ENCODE measurements at regions not wholly inside any gene's neighbourhood (a gene's known extent, or its start where the extent isn't known, plus 50 kb on each side); places are given as distances from the start of the nearest gene placed in this dataset.
"Not testable (repeated sequence)": the region's sequence is repeated elsewhere in the genome, so short reads cannot be mapped to it uniquely, and the experiment has no call there.

- no peak for TF ChIP-seq ZBTB44 (tag by site-specific recombination; IDR thresholded peaks at IDR 0.05)
- no peak for TF ChIP-seq ZNF140 (tag by site-specific recombination; IDR thresholded peaks at IDR 0.05)
- no peak for TF ChIP-seq ZNF138 (tag by site-specific recombination; IDR thresholded peaks at IDR 0.05; ENCODE audit: borderline replicate concordance)
Observed at GRCh38 chr21:13827201-13827600, 217.6 kb downstream of the POTED start (continued).

- CTCF ChIA-PET; H3K9me3 ChIP-seq (ENCODE audit: control insufficient read depth, insufficient read depth, low read depth, low read length): not testable (repeated sequence)
Observed at GRCh38 chr21:13826511-13826910, 216.9 kb downstream of the POTED start.

GRCh38 chr21:13825218-13825778, 215.7 kb downstream of the POTED start:
- H3K9me3 ChIP-seq (ENCODE audit: control insufficient read depth, insufficient read depth, low read depth, low read length); CTCF ChIA-PET; POLR2A ChIA-PET; H3K36me3 ChIP-seq (ENCODE audit: control insufficient read depth in 2 of 2, insufficient read depth in 1 of 2, low read length in 2 of 2); H3K4me1 ChIP-seq (ENCODE audit: control insufficient read depth, insufficient read depth, low read length); H3K27ac ChIP-seq (ENCODE audit: extremely low read depth, low read depth, low read length); H3K4me3 ChIP-seq (ENCODE audit: low read depth, low read length): not testable (repeated sequence)

More at GRCh38 chr21:13826511-13826910, 216.9 kb downstream of the POTED start:
- H3K36me3 ChIP-seq (ENCODE audit: control insufficient read depth in 2 of 2, insufficient read depth in 1 of 2, low read length in 2 of 2); H3K4me1 ChIP-seq (ENCODE audit: control insufficient read depth, insufficient read depth, low read length); H3K4me3 ChIP-seq (ENCODE audit: low read depth, low read length); H3K27ac ChIP-seq (ENCODE audit: extremely low read depth, low read depth, low read length); POLR2A ChIA-PET: not testable (repeated sequence)

- H3K36me3 ChIP-seq (ENCODE audit: control insufficient read depth in 2 of 2, insufficient read depth in 1 of 2, low read length in 2 of 2); POLR2A ChIA-PET; H3K27ac ChIP-seq (ENCODE audit: extremely low read depth, low read depth, low read length); H3K9me3 ChIP-seq (ENCODE audit: control insufficient read depth, insufficient read depth, low read depth, low read length); H3K4me3 ChIP-seq (ENCODE audit: low read depth, low read length); H3K4me1 ChIP-seq (ENCODE audit: control insufficient read depth, insufficient read depth, low read length); CTCF ChIA-PET: not testable (repeated sequence)
Observed at GRCh38 chr21:13820286-13820685, 210.7 kb downstream of the POTED start.

- H3K36me3 ChIP-seq (ENCODE audit: control insufficient read depth in 2 of 2, insufficient read depth in 1 of 2, low read length in 2 of 2); H3K4me3 ChIP-seq (ENCODE audit: low read depth, low read length); CTCF ChIA-PET; H3K27ac ChIP-seq (ENCODE audit: extremely low read depth, low read depth, low read length); H3K9me3 ChIP-seq (ENCODE audit: control insufficient read depth, insufficient read depth, low read depth, low read length); H3K4me1 ChIP-seq (ENCODE audit: control insufficient read depth, insufficient read depth, low read length); POLR2A ChIA-PET: not testable (repeated sequence)
Observed at GRCh38 chr21:13812191-13812590, 202.6 kb downstream of the POTED start.

- H3K4me1 ChIP-seq (ENCODE audit: control insufficient read depth, insufficient read depth, low read length); CTCF ChIA-PET; H3K4me3 ChIP-seq (ENCODE audit: low read depth, low read length); H3K36me3 ChIP-seq (ENCODE audit: control insufficient read depth in 2 of 2, insufficient read depth in 1 of 2, low read length in 2 of 2); POLR2A ChIA-PET; H3K27ac ChIP-seq (ENCODE audit: extremely low read depth, low read depth, low read length); H3K9me3 ChIP-seq (ENCODE audit: control insufficient read depth, insufficient read depth, low read depth, low read length): not testable (repeated sequence)
Observed at GRCh38 chr21:13810559-13810958, 201.0 kb downstream of the POTED start.

- H3K36me3 ChIP-seq (ENCODE audit: control insufficient read depth in 2 of 2, insufficient read depth in 1 of 2, low read length in 2 of 2); H3K4me3 ChIP-seq (ENCODE audit: low read depth, low read length); H3K27ac ChIP-seq (ENCODE audit: extremely low read depth, low read depth, low read length); H3K9me3 ChIP-seq (ENCODE audit: control insufficient read depth, insufficient read depth, low read depth, low read length); H3K4me1 ChIP-seq (ENCODE audit: control insufficient read depth, insufficient read depth, low read length); POLR2A ChIA-PET; CTCF ChIA-PET: not testable (repeated sequence)
Observed at GRCh38 chr21:13806444-13806843, 196.9 kb downstream of the POTED start.

GRCh38 chr21:13802757-13803156, 193.2 kb downstream of the POTED start:
- H3K27ac ChIP-seq (ENCODE audit: extremely low read depth, low read depth, low read length); POLR2A ChIA-PET; H3K4me1 ChIP-seq (ENCODE audit: control insufficient read depth, insufficient read depth, low read length); H3K9me3 ChIP-seq (ENCODE audit: control insufficient read depth, insufficient read depth, low read depth, low read length); H3K36me3 ChIP-seq (ENCODE audit: control insufficient read depth in 2 of 2, insufficient read depth in 1 of 2, low read length in 2 of 2); H3K4me3 ChIP-seq (ENCODE audit: low read depth, low read length): not testable (repeated sequence)
- CTCF ChIA-PET = interaction anchor here (1.0 kb wide), 1 partner anchor 317 kb away, joined by 3 read pairs; no protein-coding TSS in a partner anchor
